ENCODE measurements at regions not wholly inside any gene's neighbourhood (a gene's known extent, or its start where the extent isn't known, plus 50 kb on each side); places are given as distances from the start of the nearest gene placed in this dataset.

DNA sequence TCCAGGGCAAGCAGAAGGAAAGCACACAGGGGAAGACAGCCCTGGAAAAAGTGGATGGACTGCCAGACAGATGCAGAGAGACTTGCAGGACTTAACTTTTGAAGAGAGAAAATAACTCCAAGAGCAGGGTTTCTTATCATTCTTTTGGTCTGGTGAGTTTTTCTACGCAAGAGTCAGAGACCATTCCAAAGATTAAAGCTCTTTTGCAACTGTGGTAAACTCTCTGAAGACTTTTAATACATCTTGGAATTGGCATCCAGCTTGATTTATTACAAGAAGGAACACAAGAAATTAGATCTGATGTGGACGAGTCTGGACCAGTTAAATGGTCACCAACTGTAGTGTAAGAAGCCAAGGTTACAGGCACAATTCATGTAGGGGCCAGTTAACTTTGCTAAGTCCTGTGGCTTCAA is 153.4 kb downstream of the SIPA1L2 start (continued):
- TF ChIP-seq, protein P1, sequence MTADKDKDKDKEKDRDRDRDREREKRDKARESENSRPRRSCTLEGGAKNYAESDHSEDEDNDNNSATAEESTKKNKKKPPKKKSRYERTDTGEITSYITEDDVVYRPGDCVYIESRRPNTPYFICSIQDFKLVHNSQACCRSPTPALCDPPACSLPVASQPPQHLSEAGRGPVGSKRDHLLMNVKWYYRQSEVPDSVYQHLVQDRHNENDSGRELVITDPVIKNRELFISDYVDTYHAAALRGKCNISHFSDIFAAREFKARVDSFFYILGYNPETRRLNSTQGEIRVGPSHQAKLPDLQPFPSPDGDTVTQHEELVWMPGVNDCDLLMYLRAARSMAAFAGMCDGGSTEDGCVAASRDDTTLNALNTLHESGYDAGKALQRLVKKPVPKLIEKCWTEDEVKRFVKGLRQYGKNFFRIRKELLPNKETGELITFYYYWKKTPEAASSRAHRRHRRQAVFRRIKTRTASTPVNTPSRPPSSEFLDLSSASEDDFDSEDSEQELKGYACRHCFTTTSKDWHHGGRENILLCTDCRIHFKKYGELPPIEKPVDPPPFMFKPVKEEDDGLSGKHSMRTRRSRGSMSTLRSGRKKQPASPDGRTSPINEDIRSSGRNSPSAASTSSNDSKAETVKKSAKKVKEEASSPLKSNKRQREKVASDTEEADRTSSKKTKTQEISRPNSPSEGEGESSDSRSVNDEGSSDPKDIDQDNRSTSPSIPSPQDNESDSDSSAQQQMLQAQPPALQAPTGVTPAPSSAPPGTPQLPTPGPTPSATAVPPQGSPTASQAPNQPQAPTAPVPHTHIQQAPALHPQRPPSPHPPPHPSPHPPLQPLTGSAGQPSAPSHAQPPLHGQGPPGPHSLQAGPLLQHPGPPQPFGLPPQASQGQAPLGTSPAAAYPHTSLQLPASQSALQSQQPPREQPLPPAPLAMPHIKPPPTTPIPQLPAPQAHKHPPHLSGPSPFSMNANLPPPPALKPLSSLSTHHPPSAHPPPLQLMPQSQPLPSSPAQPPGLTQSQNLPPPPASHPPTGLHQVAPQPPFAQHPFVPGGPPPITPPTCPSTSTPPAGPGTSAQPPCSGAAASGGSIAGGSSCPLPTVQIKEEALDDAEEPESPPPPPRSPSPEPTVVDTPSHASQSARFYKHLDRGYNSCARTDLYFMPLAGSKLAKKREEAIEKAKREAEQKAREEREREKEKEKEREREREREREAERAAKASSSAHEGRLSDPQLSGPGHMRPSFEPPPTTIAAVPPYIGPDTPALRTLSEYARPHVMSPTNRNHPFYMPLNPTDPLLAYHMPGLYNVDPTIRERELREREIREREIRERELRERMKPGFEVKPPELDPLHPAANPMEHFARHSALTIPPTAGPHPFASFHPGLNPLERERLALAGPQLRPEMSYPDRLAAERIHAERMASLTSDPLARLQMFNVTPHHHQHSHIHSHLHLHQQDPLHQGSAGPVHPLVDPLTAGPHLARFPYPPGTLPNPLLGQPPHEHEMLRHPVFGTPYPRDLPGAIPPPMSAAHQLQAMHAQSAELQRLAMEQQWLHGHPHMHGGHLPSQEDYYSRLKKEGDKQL (CRISPR knock-in tag; IDR thresholded peaks at IDR 0.05; ENCODE audit: borderline replicate concordance) = no peak
- TF ChIP-seq SPI1 (IDR thresholded peaks at IDR 0.05; ENCODE audit: borderline replicate concordance, low read depth, low read length) (no peak), TAF1 (IDR thresholded peaks at IDR 0.05; ENCODE audit: control insufficient read depth, extremely low read depth, insufficient read depth, low read length, severe bottlenecking) (no peak), SP1 (CRISPR knock-in tag; IDR thresholded peaks at IDR 0.05) (no peak)

DNA sequence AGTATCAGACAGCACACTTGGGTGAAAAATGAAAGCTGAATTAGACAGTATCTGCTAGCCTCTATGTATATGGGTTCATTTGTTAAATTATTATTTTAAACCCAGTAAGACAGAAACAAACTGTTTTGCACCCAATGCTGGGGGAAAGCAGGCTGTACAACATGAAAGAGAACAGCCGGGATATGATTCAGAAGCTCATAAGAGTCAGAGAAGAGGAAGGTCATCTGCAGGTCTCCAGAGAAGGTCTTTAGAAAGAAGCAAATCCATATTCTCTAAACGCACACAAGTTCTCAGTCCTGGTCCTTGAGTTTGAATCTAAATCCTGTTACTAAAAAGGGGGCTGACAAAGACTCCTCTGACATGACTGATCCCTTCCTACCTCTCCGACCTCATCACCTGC is 155.1 kb downstream of the SIPA1L2 start:
- no peak for ATAC-seq
- TF ChIP-seq THRAP3 (IDR thresholded peaks at IDR 0.05; ENCODE audit: borderline replicate concordance) (no peak), ZNF668 (CRISPR knock-in tag; IDR thresholded peaks at IDR 0.05) (no peak), TBL1XR1 (IDR thresholded peaks at IDR 0.05; ENCODE audit: low read length in 2 of 2) (no peak), ZNF3 (CRISPR knock-in tag; IDR thresholded peaks at IDR 0.05) (no peak), CCNT2 (IDR thresholded peaks at IDR 0.05; ENCODE audit: borderline replicate concordance, extremely low read depth, insufficient read length, low read depth, low read length) (no peak), KLF16 (IDR thresholded peaks at IDR 0.05) (no peak), MCM5 (IDR thresholded peaks at IDR 0.05; ENCODE audit: low read depth) (no peak), TEAD1 (CRISPR knock-in tag; IDR thresholded peaks at IDR 0.05) (no peak), ARID2 (IDR thresholded peaks at IDR 0.05) (no peak)
- TF ChIP-seq, protein P2, sequence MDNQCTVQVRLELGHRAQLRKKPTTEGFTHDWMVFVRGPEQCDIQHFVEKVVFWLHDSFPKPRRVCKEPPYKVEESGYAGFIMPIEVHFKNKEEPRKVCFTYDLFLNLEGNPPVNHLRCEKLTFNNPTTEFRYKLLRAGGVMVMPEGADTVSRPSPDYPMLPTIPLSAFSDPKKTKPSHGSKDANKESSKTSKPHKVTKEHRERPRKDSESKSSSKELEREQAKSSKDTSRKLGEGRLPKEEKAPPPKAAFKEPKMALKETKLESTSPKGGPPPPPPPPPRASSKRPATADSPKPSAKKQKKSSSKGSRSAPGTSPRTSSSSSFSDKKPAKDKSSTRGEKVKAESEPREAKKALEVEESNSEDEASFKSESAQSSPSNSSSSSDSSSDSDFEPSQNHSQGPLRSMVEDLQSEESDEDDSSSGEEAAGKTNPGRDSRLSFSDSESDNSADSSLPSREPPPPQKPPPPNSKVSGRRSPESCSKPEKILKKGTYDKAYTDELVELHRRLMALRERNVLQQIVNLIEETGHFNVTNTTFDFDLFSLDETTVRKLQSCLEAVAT (IDR thresholded peaks at IDR 0.05) = no peak
- in situ Hi-C loops (cut with MboI) = no loop called here
- no peaks in the 10 kb centered on the region for H3K36me3 ChIP-seq (ENCODE audit: control insufficient read depth, insufficient read depth, low read length)
- H3K9me3 ChIP-seq (replicated peaks; ENCODE audit: control insufficient read depth, insufficient read depth, low read depth, low read length) = no peaks in the 10 kb centered on the region
- ChIA-PET POLR2A (no interaction called here), CTCF (ENCODE audit: low intra/inter-chr PET ratio) (no interaction called here)
- H2AFZ ChIP-seq (ENCODE audit: low read depth, low read length) = no peak overlapping the region
- no peaks in the 10 kb centered on the region for H3K27me3 ChIP-seq (ENCODE audit: control insufficient read depth in 2 of 2, insufficient read depth in 2 of 2, low read length in 2 of 2)
- no peaks in the 10 kb centered on the region for H3K9me1 ChIP-seq (ENCODE audit: control insufficient read depth, insufficient read depth, low read length)
- no peak for FAIRE-seq
- intact Hi-C loops (cut with micrococcal nuclease) = no loop called here
- H4K20me1 ChIP-seq (replicated peaks; ENCODE audit: control insufficient read depth, insufficient read depth, low read length) = no peaks in the 10 kb centered on the region
- H3K4me1 ChIP-seq (replicated peaks in 1 of 2; ENCODE audit: control insufficient read depth in 2 of 2, insufficient read depth in 2 of 2, low read length in 2 of 2) = no peaks in the 10 kb centered on the region
- no peak for DNase-seq (ENCODE audit: extremely low read depth in 1 of 4, low spot score in 3 of 4)
- H3K4me2 ChIP-seq (ENCODE audit: insufficient read depth, low read length) = no peak overlapping the region
- WGBS (ENCODE audit: insufficient coverage, low coverage, missing lambda C conversion rate) = 0% methylated on average over 3 of the region's 3 CpGs
- no peak overlapping the region for H3K4me3 ChIP-seq
- no peak overlapping the region for H3K27ac ChIP-seq (ENCODE audit: extremely low read depth, low read depth, low read length)
- no peak overlapping the region for H3K9ac ChIP-seq (ENCODE audit: insufficient read depth in 1 of 2, low read depth in 2 of 2, low read length in 2 of 2)
- no peaks in the 10 kb centered on the region for H3K79me2 ChIP-seq (ENCODE audit: control insufficient read depth, insufficient read depth, low read length)
- BruUV-seq (replicated peaks) = no TSS peak

All from K562 (cell line).